Endothelial cell (in vitro differentiated cells): ENCODE measurements at regions not wholly inside any gene's neighbourhood (a gene's known extent, or its start where the extent isn't known, plus 50 kb on each side); places are given as distances from the start of the nearest gene placed in this dataset.

Source experiments
- DNase-seq: peaks from one replicate; pipeline ENCODE4 v3.0.0; 2021; ENCODE audit warnings: low spot score
- H3K27ac Mint-ChIP-seq: one replicate; pipeline ENCODE4 v1.8.0; 2021; ENCODE audit warnings: mixed read lengths, inconsistent platforms; ENCODE audit not compliant: unreplicated experiment
- H3K27me3 Mint-ChIP-seq: one replicate; pipeline ENCODE4 v1.8.0; 2021; ENCODE audit warnings: mild to moderate bottlenecking, moderate library complexity, mixed read lengths, inconsistent platforms; ENCODE audit not compliant: unreplicated experiment
- H3K36me3 Mint-ChIP-seq: one replicate; pipeline ENCODE4 v1.8.0; 2021; ENCODE audit warnings: mild to moderate bottlenecking, low read depth, mixed read lengths, inconsistent platforms; ENCODE audit not compliant: unreplicated experiment
- H3K4me1 Mint-ChIP-seq: one replicate; pipeline ENCODE4 v1.8.0; 2021; ENCODE audit warnings: mild to moderate bottlenecking, mixed read lengths, inconsistent platforms; ENCODE audit not compliant: unreplicated experiment
- H3K4me3 Mint-ChIP-seq: one replicate; pipeline ENCODE4 v1.8.0; 2021; ENCODE audit warnings: mild to moderate bottlenecking, mixed read lengths, inconsistent platforms; ENCODE audit not compliant: unreplicated experiment
- H3K9me3 Mint-ChIP-seq: one replicate; pipeline ENCODE4 v1.8.0; 2021; ENCODE audit warnings: mixed read lengths, inconsistent platforms; ENCODE audit not compliant: unreplicated experiment
- TF ChIP-seq, protein P1 (sequence below): fragments of 200-600 bp; sonication (generic); IDR thresholded peaks from one replicate; pipeline ENCODE4 v1.5.0; 2021; ENCODE audit warnings: antibody characterized with exemption; ENCODE audit not compliant: unreplicated experiment

DNA sequence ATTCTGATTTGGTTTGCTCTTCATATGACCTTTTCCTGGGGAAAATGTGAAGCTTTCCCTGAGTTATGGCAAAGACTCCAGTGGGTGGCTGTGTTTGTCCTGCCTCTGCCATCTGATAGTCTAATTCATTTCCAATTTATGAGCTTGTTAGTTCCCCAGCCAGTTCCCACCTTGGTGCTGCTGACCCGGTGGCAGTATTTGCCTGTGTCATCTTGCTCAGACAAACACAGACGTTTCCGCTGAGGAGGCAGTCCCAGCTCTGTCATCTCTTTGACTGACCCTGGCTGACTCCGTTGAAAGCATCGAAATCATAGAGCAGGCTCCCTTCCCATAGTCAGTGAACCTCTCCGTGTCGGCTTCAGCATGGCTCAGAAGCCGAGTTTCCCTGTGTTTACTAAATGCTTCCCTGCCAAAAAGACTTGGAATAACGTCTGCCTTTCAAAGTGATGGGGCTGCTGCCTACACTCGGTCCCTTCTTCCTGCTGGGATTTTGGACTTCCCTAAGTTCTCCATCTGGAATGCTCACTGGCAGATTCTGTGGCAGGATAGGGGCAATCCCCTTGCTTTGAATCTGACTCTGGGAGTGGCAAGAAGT lies 538.3 kb downstream of the NPIPA7 start:
- Mint-ChIP-seq H3K27ac (no peak overlapping the region), H3K36me3 (no peaks in the 10 kb centered on the region), H3K27me3 (no peaks in the 10 kb centered on the region), H3K4me3 (no peak overlapping the region), H3K4me1 (peaks cover 6% of the 10 kb centered on the region), H3K9me3 (peaks cover under 1% of the 10 kb centered on the region)
- TF ChIP-seq, protein P1, sequence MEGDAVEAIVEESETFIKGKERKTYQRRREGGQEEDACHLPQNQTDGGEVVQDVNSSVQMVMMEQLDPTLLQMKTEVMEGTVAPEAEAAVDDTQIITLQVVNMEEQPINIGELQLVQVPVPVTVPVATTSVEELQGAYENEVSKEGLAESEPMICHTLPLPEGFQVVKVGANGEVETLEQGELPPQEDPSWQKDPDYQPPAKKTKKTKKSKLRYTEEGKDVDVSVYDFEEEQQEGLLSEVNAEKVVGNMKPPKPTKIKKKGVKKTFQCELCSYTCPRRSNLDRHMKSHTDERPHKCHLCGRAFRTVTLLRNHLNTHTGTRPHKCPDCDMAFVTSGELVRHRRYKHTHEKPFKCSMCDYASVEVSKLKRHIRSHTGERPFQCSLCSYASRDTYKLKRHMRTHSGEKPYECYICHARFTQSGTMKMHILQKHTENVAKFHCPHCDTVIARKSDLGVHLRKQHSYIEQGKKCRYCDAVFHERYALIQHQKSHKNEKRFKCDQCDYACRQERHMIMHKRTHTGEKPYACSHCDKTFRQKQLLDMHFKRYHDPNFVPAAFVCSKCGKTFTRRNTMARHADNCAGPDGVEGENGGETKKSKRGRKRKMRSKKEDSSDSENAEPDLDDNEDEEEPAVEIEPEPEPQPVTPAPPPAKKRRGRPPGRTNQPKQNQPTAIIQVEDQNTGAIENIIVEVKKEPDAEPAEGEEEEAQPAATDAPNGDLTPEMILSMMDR: no peak
- no peak for DNase-seq

DNA sequence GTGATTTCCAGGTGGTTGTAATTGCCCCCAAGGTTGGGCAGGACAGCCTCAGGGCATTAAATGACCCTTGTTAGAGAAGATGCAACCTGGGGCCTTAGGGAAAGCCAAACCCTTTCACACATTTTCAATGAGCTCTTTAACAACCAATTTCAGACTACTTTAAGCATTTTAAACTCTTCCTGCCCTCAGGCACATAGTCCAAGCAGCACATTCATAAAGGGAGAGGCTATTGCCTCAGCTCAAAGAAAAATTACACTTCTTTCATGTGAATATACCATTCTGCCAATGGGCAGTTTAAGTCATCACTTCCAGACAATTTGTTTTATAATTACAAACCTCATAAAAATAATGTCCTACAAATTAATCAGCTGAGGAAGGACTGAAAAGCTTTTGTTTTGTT lies 544.5 kb downstream of the NPIPA7 start:
- no peak overlapping the region for H3K27ac Mint-ChIP-seq

DNA sequence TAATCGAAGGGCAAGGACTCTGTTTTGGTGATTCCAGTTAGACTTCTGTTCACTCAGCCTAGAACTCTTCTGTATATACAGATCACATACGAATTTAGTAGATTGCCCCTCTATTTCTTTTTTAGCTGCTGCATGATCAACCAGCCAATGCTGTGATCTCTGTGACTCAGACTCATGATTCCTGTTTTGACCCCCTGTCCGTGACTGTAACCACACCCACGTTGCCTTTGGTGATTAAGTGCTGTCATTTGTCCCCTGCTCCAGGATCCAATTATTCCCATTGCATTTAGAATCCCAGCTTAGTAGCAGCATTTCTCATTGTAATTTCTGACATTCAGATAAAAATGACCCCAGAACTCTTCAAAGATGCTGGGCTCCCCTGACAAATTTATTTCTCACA lies 545.7 kb downstream of the NPIPA7 start:
- TF ChIP-seq, protein P1: no peak
- peaks cover 6% of the 10 kb centered on the region for H3K4me1 Mint-ChIP-seq
- no peaks in the 10 kb centered on the region for H3K27me3 Mint-ChIP-seq
- no peaks in the 10 kb centered on the region for H3K9me3 Mint-ChIP-seq
- DNase-seq: no peak
- no peak overlapping the region for H3K27ac Mint-ChIP-seq
- H3K4me3 Mint-ChIP-seq: no peak overlapping the region
- no peaks in the 10 kb centered on the region for H3K36me3 Mint-ChIP-seq

More for the DNA sequence above, 544.5 kb downstream of the NPIPA7 start:
- no peak overlapping the region for H3K4me3 Mint-ChIP-seq
- H3K9me3 Mint-ChIP-seq: no peaks in the 10 kb centered on the region
- H3K4me1 Mint-ChIP-seq: peaks cover 6% of the 10 kb centered on the region
- no peaks in the 10 kb centered on the region for H3K36me3 Mint-ChIP-seq
- DNase-seq: no peak
- no peaks in the 10 kb centered on the region for H3K27me3 Mint-ChIP-seq
- TF ChIP-seq, protein P1: no peak

DNA sequence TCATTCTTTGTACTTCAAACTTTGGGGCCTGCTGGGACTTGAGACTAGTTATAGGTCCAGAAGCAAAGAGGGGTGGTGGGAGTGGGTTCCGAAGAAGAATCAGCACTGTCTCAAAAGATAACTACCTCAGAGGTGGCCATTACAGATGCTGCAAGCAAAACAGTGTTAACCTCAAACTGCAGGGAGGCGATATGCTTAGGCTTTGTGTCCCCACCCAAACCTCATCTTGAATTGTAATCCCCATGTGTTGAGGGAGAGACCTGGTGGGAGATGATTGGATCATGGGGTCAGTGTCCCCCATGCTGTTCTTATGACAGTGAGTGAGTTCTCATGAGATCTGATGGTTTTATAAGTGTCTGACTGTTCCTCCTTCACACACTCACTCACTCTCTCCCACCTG lies 545.3 kb downstream of the XYLT1 start:
- peaks cover 2% of the 10 kb centered on the region for H3K27me3 Mint-ChIP-seq
- no peaks in the 10 kb centered on the region for H3K36me3 Mint-ChIP-seq
- TF ChIP-seq, protein P1: no peak
- no peak overlapping the region for H3K27ac Mint-ChIP-seq
- H3K9me3 Mint-ChIP-seq: no peaks in the 10 kb centered on the region
- H3K4me3 Mint-ChIP-seq: no peak overlapping the region
- DNase-seq: no peak
- peaks cover 6% of the 10 kb centered on the region for H3K4me1 Mint-ChIP-seq

DNA sequence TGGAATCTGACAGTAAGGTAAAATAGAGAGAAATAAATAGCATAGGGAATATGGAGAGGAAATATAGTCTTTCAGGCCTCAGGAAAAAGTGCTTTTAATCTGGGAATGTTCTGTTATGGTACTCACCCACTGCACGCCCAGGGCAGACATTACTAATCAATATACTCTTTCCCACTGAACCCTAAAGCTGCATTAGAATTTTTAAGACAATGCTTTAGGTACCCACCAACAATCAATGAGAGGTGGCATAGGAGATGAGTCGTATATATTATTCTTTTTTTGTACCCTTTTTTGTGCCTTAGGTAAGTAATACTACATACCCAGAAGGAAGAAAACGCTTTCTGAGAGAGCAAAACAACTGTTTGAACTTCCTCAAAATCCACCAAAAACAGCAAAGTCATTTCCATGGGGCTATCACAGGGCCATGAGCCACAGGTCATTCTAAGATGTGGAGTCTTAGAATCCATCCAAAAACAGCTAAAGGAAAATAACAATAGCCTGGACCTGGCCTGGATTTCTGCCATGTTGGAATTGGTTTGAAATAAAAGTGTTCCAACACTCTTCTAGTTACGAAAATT lies 542.1 kb downstream of the XYLT1 start:
- DNase-seq: no peak
- no peak overlapping the region for H3K4me3 Mint-ChIP-seq
- TF ChIP-seq, protein P1: no peak
- no peak overlapping the region for H3K27ac Mint-ChIP-seq
- no peaks in the 10 kb centered on the region for H3K36me3 Mint-ChIP-seq
- peaks cover 2% of the 10 kb centered on the region for H3K27me3 Mint-ChIP-seq
- H3K9me3 Mint-ChIP-seq: no peaks in the 10 kb centered on the region
- no peaks in the 10 kb centered on the region for H3K4me1 Mint-ChIP-seq
